ENCODE measurements at regions not wholly inside any gene's neighbourhood (a gene's known extent, or its start where the extent isn't known, plus 50 kb on each side); places are given as distances from the start of the nearest gene placed in this dataset.

DNA sequence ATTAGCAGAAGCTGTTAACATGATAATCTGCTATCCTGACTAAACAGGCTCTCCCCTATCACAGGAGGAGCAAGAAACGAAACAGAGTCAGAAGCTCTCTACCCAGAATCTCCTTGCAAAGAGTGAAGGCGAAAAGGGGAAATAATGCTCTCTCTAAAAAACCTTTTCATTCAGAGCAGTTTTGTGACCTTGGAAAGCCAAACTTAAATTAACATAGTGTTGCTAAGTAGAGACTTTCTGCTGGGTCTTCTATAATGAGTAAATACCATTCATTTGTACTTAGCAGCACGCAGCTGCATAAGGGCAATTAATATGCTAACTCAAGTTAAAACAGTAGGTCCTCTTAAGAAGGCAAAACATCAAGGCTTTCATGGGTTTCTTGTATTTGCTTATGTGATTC, 101.7 kb upstream of the GPR139 start:
- no peaks in the 10 kb centered on the region for H3K4me1 ChIP-seq
- no peaks in the 10 kb centered on the region for H3K36me3 ChIP-seq
- DNase-seq = no peak
- H3K27ac ChIP-seq (replicated peaks) = no peak overlapping the region
- no peak overlapping the region for H3K4me3 ChIP-seq
- TF ChIP-seq, protein P1, sequence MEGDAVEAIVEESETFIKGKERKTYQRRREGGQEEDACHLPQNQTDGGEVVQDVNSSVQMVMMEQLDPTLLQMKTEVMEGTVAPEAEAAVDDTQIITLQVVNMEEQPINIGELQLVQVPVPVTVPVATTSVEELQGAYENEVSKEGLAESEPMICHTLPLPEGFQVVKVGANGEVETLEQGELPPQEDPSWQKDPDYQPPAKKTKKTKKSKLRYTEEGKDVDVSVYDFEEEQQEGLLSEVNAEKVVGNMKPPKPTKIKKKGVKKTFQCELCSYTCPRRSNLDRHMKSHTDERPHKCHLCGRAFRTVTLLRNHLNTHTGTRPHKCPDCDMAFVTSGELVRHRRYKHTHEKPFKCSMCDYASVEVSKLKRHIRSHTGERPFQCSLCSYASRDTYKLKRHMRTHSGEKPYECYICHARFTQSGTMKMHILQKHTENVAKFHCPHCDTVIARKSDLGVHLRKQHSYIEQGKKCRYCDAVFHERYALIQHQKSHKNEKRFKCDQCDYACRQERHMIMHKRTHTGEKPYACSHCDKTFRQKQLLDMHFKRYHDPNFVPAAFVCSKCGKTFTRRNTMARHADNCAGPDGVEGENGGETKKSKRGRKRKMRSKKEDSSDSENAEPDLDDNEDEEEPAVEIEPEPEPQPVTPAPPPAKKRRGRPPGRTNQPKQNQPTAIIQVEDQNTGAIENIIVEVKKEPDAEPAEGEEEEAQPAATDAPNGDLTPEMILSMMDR (IDR thresholded peaks at IDR 0.05; ENCODE audit: borderline replicate concordance) = no peak
- H3K9me3 ChIP-seq (replicated peaks) = no peaks in the 10 kb centered on the region
- intact Hi-C loops (cut with micrococcal nuclease) = no loop called here
- peaks cover 63% of the 10 kb centered on the region for H3K27me3 ChIP-seq (ENCODE audit: low read depth)

DNA sequence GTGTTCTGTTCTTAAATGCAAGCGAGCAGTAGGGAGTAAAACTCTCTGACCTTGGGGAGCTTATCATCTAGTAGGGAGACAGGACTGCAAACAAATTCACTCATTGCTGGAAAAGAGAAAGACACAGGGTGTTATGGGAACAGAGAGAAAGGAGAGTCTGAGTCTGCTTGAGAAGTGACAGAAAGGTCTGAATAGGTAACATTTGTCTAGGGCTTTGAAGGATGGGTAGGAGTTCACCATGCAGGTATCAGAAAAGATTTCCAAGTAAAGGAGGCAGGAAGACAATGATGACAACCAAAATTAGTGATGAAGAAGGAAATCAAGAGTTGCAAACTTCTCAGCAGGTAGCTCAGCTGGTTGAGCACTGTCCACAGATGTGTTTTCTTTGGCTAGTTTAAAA, 93.6 kb upstream of the GPR139 start:
- Histone ChIP-seq H3K9me3 (replicated peaks) (peaks cover 15% of the 10 kb centered on the region), H3K27ac (replicated peaks) (no peak overlapping the region), H3K27me3 (ENCODE audit: low read depth) (peaks cover 34% of the 10 kb centered on the region), H3K4me3 (no peak overlapping the region), H3K4me1 (no peaks in the 10 kb centered on the region), H3K36me3 (no peaks in the 10 kb centered on the region)
- intact Hi-C loops (cut with micrococcal nuclease) = no loop called here
- TF ChIP-seq, protein P1 (IDR thresholded peaks at IDR 0.05; ENCODE audit: borderline replicate concordance) = no peak
- no peak for DNase-seq

DNA sequence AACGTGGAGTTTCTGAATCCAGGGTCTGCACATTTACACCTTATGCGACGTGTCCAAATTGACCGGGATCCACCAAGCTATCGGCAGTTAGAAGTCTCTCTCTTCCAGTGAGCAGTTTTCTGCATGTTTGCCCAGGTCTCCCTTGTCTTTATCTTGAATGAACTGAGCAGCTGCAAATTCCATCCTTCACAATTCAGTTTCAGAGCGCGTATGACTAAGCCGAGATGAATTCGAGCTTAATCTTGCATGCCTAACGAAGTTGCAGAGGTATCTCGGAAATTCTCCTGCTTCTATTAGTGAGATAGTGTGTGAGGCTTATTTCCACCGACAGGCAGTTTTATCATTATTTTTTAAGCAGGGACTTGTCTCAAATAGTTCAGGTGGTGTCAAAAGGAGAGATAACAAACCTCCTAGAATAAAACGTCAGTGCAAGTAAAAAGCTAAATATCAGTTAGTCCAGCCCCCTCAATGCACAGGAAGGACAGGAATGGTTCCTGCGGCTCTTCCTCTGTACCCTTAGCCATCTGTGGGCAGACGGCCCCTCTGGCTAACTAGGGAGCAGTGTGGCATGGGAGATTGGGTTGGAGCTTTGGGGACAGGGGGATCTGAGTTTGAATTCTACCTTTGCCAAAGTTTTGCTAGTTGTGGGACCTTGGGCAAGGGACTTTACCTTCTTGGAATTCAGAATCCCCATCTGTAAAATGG, 93.0 kb upstream of the GPR139 start:
- Histone ChIP-seq H3K4me3 (no peak overlapping the region), H3K27me3 (ENCODE audit: low read depth) (peaks cover 34% of the 10 kb centered on the region), H3K27ac (replicated peaks) (no peak overlapping the region), H3K36me3 (no peaks in the 10 kb centered on the region), H3K9me3 (replicated peaks) (peaks cover 15% of the 10 kb centered on the region), H3K4me1 (no peaks in the 10 kb centered on the region)
- intact Hi-C loops (cut with micrococcal nuclease) = no loop called here
- TF ChIP-seq, protein P1 (IDR thresholded peaks at IDR 0.05; ENCODE audit: borderline replicate concordance) = no peak
- DNase-seq = no peak

DNA sequence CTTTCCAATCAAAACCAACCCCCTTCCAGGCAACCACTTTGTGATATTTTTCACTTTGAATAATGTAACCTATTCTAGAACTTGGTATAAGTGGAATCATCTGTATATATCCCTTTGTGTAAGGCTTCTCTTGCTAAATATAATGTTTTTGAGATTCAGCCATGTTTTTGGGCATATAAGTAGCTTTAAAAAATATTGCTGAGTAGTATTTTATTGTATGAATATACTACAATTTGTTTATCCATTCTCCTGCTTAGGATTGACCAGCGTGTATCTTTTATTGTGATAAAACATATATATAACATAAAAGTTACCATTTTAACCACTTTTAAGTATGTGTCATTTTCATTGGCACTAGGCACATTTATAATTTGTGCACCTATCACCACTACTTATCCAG, 79.8 kb upstream of the GPR139 start:
- intact Hi-C loops (cut with micrococcal nuclease) = no loop called here
- Histone ChIP-seq H3K4me3 (no peak overlapping the region), H3K27ac (replicated peaks) (no peak overlapping the region), H3K4me1 (no peaks in the 10 kb centered on the region), H3K36me3 (no peaks in the 10 kb centered on the region), H3K9me3 (replicated peaks) (peaks cover 18% of the 10 kb centered on the region), H3K27me3 (ENCODE audit: low read depth) (peaks cover 16% of the 10 kb centered on the region)
- DNase-seq = no peak
- TF ChIP-seq, protein P1 (IDR thresholded peaks at IDR 0.05; ENCODE audit: borderline replicate concordance) = no peak

DNA sequence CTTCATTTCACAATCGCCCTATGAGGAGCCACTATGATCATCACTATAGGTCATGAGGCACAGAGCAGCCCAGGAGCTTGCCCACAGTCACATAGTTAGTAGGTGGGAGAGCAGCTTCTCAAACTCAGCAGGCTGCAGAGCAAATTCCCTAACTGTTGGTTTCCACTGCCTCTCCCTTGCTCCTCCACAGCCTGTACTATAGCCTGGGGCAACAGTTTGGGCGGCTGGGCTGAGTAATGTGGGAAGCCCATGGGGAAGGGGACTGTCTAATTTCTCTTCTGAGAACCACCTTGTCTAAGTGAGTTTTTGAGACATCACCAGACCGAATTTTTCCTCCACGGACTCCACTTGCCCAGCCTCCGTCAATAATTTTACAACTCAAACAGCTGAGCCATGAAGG, 73.4 kb upstream of the GPR139 start:
- Histone ChIP-seq H3K27me3 (ENCODE audit: low read depth) (peaks cover 22% of the 10 kb centered on the region), H3K4me1 (no peaks in the 10 kb centered on the region), H3K27ac (replicated peaks) (no peak overlapping the region), H3K4me3 (no peak overlapping the region), H3K9me3 (replicated peaks) (no peaks in the 10 kb centered on the region), H3K36me3 (no peaks in the 10 kb centered on the region)
- intact Hi-C loops (cut with micrococcal nuclease) = no loop called here
- DNase-seq = no peak
- TF ChIP-seq, protein P1 (IDR thresholded peaks at IDR 0.05; ENCODE audit: borderline replicate concordance) = no peak
